ENCODE measurements at regions not wholly inside any gene's neighbourhood (a gene's known extent, or its start where the extent isn't known, plus 50 kb on each side); places are given as distances from the start of the nearest gene placed in this dataset.

GRCh38 chr17:63274146-63274545 is 172.0 kb downstream of the CYB561 start:
- no peak for TF ChIP-seq CTCF (conservative IDR thresholded peaks at IDR 0.05; ENCODE audit: low read depth in 2 of 2)
- no peak for TF ChIP-seq EZH2 (IDR thresholded peaks at IDR 0.05; ENCODE audit: low read depth, unreplicated experiment)
- TF ChIP-seq NANOG (IDR thresholded peaks at IDR 0.05; ENCODE audit: borderline replicate concordance): no peak
- TF ChIP-seq STAT1 (IDR thresholded peaks at IDR 0.05; ENCODE audit: unreplicated experiment): no peak
- no peak for TF ChIP-seq POLR2AphosphoS5 (IDR thresholded peaks at IDR 0.05; ENCODE audit: low read depth)
